GM18517 (cell line): ENCODE measurements at regions not wholly inside any gene's neighbourhood (a gene's known extent, or its start where the extent isn't known, plus 50 kb on each side); places are given as distances from the start of the nearest gene placed in this dataset.
"Not testable (repeated sequence)": the region's sequence is repeated elsewhere in the genome, so short reads cannot be mapped to it uniquely, and the experiment has no call there.

ENCODE experiments used
- ATAC-seq: cut with Tn5 transposase; IDR thresholded peaks from one replicate; pipeline ENCODE4 v1.9.1; 2021; ENCODE audit warnings: mild to moderate bottlenecking, moderate library complexity; ENCODE audit not compliant: unreplicated experiment

- ATAC-seq = not testable (repeated sequence)
Observed at GRCh38 chr5:44756097-44756496, 52.6 kb upstream of the MRPS30 start.

DNA sequence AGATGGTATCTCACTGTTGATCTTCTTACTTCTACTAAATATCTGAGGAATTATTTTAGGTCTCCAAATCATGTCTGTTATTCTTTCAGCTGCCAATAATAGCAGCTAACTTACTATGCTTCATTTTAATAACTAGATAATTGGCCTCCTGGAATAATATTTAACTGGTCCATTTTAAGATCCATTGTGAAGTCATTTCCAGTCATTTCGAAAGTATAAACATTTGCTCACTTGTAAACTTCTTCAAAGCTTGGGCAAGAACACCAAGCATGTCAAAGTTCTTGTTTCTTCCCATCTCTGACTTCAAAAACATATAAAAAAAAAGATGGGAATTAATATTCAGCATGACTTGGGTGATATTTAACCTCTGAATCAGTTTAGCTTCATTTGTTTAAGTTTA is 61.4 kb upstream of the MRPS30 start:
- ATAC-seq = no peak

DNA sequence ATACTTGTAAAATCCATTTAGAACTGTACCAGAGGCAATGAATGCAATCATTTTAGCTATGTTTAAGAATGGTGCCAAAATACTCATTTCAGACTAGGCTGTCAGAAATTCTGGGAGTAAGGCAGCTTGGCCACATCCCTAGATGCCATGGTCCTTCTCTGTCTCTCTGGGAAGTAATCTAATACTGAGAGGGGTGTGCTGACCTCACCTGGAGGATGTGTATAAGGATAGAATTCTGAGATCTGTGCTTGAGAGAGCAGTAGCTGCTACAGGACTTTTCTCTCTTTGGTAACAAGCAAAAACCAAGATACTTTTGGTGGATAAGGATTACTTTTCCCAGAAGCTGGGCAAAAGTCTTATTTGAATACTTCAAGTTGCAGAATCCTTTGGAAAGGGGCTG is 68.1 kb upstream of the MRPS30 start:
- ATAC-seq = no peak

DNA sequence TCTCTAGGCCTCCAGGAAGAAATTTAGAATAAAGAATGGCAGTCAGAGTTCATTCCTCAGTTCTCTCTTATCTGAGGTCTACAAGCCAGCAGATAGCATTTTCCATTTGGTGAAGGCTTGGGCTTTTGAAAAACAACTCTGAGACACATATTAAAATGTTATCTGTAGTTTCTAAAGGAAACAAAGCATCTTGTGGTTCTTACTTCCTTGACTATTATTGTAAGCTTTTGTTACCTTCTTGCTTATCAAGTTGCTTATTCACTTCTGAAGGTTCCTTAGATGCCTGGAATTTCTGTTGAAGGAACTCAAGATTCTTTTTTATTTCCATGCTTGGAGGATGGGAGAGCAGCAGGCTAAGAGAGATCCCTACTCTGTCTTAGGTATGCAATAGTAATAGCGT is 79.2 kb upstream of the MRPS30 start:
- no peak for ATAC-seq

GRCh38 chr5:44727100-44727499 is 81.6 kb upstream of the MRPS30 start:
- no peak for ATAC-seq

DNA sequence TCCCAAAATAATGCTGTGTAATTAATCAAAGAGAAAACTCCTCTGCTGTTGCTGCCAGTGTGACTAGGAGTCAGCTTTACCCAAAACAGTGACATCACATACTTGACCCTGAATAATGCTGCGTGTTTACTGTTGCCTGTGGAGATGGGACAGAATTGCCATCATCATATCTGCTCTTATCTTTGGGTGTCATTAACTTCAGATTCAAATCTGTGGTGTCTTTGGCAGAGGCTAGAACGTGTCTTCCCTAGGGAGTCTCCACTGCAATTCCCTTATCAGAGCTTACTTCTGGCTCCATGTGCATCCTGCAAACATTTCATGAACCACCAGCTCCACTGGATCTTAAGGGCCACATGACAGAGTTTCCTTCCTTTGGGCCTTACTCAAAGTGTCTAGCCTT is 88.9 kb upstream of the MRPS30 start:
- ATAC-seq = no peak

DNA sequence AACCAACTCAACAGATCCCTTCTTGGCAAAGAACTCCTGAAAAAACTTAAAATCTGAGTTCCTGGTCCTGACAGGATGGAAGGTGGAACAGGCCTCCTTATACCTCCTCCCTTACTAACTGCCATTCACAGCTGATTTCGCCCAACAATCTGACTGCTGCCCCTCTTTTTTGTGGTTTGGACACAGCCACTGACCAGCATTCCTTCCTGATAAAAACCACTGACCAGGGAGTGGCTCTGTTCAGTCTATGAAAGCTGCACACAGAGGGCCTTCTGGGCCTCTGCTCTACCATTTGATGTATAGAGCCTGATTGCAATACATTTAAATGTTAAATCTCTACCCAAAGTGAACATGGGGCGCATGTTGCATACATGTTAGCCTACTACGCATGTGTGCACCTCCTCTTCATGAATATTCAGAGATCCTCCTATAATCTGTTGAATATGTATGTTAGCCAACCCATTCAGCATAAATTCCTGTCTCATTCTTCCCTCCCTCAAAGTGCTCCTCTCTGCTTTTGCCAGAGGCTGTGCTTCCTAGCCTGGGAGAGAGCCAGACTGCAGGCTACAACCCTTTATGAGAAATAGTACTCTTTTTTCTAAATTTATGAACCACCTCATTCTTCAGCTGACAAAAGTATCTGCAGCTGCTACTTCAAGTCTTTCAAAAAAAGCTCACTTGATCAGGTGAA is 93.7 kb upstream of the MRPS30 start:
- ATAC-seq = no peak

DNA sequence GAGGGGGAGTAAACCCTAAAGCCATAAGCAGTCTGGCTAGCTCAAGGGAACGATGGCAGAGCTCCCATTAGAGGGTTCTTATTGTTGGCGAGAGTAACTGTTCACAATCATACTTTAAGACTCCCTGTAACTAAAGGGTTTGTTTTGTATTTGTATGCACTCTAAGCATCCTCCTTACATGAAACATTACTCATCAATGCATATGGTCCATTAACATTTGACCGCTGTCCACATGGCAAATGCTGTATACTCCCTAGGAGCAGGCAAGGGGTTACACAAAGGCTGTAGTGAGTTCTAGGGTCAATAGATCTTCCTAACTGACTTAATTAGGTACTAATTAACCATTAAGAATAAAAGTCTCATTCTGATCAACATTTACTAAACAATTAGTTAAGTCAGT is 95.3 kb upstream of the MRPS30 start:
- no peak for ATAC-seq

DNA sequence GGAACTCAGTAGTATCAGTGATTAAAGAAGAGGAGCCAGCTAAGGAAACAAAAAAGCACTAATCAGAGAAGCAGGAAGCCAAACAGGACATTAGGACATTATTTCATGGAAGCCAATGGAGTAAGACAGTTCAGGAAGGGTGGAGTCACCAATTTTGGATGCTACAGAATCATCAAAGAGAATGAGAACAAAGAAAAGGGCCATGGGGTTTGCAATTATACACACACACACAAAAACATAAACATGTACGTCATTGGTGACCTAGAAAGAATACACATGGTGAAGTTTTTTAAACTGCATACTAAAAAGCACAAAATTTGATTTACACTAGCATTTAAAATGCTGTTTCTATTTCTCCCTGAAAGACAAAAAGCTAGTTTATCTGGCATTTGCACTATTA is 96.8 kb upstream of the MRPS30 start:
- ATAC-seq = no peak

- no peak for ATAC-seq
Observed at GRCh38 chr5:44708602-44709001, 100.1 kb upstream of the MRPS30 start.

GRCh38 chr5:44707721-44708120 is 101.0 kb upstream of the MRPS30 start:
- ATAC-seq = no peak

- ATAC-seq = no peak
Observed at GRCh38 chr5:44697025-44697424, 111.7 kb upstream of the MRPS30 start.

- ATAC-seq = no peak
Observed at GRCh38 chr5:44695259-44695658, 113.5 kb upstream of the MRPS30 start.

- ATAC-seq = no peak
Observed at GRCh38 chr5:44691802-44692201, 116.9 kb upstream of the MRPS30 start.

DNA sequence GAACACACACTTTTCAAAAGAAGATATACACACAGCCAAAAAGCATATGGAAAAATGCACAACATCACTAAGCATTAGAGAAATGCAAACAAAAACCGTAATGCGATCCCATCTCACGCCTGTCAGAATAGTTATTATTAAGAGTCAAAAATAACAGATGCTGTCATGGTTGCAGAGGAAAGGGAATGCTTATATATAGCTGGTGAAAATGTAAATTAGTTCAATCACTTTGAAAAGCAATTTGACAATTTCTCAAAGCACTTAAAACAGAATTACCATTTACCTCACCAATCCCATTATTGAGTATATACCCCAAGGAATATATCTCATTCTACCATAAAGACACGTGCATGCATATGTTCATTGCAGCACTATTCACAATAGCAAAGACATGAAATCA is 126.8 kb upstream of the MRPS30 start:
- no peak for ATAC-seq

- no peak for ATAC-seq
Observed at GRCh38 chr5:44679214-44679613, 129.5 kb upstream of the MRPS30 start.

DNA sequence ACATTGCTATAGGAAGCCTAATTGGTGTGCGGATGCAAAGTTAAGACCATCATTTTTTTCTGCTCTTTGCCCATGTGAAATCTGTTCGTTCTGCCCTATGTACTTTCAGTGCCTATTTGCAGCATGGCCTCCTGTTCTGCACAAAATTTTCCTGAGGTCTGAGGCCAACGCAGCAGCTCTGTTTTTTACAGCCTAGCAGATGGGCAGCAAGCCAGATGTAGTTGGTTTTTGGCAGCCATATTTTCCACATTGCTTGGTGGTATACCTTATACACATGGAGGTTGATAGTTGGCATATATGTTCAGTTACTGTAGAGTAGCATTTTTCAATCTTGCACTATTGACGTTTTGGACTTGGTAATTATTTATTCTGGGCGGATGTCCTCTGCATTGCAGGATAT is 133.5 kb upstream of the MRPS30 start:
- no peak for ATAC-seq

GRCh38 chr5:44674461-44674860 is 134.3 kb upstream of the MRPS30 start:
- no peak for ATAC-seq

GRCh38 chr5:44668471-44668870 is 140.3 kb upstream of the MRPS30 start:
- ATAC-seq = not testable (repeated sequence)

- no peak for ATAC-seq
Observed at GRCh38 chr5:44665101-44665701, 143.5 kb upstream of the MRPS30 start.

- no peak for ATAC-seq
Observed at GRCh38 chr5:44664711-44665100, 144.0 kb upstream of the MRPS30 start.

DNA sequence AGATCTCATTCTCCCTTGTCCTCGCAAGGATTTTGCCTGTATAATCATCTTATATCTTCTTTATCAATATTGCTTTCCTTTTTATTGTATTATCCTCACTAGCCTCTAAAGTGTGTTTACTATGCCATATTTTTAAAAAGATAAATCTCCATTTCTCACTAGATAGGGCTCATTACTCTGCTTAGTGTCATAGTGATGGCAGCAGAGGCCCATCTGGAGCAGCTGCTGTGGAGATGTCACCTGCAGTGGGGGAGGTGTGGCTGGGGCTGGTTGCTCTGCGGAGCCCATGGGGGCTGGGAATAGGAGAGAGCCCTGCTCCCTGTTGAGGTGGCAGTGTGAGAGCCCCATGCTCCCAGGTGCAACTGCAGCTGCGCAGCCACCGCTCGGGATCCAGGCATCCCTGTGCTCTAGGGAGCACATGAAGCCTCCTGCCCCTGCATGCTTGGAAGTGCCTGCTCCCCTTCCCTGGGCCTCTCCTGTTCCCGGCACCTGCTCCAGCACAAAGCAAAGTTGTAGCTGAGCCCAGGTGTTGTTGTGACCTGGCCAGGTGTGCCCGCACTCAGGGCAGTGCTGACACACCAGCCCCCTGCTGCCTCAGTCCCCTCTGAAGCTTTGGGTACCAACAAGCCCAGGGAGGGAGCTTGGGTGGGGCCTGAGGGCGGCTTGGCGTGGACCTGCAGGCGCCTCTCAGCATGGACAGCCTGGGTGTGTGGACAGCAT is 144.6 kb upstream of the MRPS30 start:
- ATAC-seq = no peak
